HepG2 (cell line): ENCODE measurements at regions not wholly inside any gene's neighbourhood (a gene's known extent, or its start where the extent isn't known, plus 50 kb on each side); places are given as distances from the start of the nearest gene placed in this dataset.
A peak's percentile ranks its signal among the peaks of the same experiment; 100 is the strongest.

ENCODE experiments used
- AKNA ChIP-seq: sonication (generic); formaldehyde crosslinking; IDR thresholded peaks from 2 replicates; pipeline ENCODE4 v1.4.0; 2020; ENCODE audit warnings: missing genetic modification reagents, borderline replicate concordance
- FIP1L1 ChIP-seq: fragments of 200-400 bp; formaldehyde crosslinking; IDR thresholded peaks from 2 replicates; pipeline ENCODE4 v1.6.1; 2018; ENCODE audit warnings: low read depth, mild to moderate bottlenecking, low read length, moderate library complexity, borderline replicate concordance; ENCODE audit not compliant: insufficient read depth
- GATA4 ChIP-seq: sonication (generic); IDR thresholded peaks from 2 replicates; pipeline ENCODE4 v1.6.1; 2016; ENCODE audit warnings: antibody characterized with exemption, low read depth, borderline replicate concordance
- GPN1 ChIP-seq: sonication (generic); formaldehyde crosslinking; IDR thresholded peaks from 2 replicates; pipeline ENCODE4 v1.5.1; 2020; ENCODE audit warnings: missing genetic modification reagents, borderline replicate concordance
- JARID2 ChIP-seq: sonication (generic); formaldehyde crosslinking; IDR thresholded peaks from 2 replicates; pipeline ENCODE4 v1.8.1; 2023; ENCODE audit warnings: missing genetic modification reagents, inconsistent platforms; ENCODE audit not compliant: insufficient replicate concordance
- MATR3 ChIP-seq: sonication (generic); formaldehyde crosslinking; IDR thresholded peaks from 2 replicates; pipeline ENCODE4 v1.4.0; 2020; ENCODE audit warnings: missing genetic modification reagents
- MXD3 ChIP-seq: IDR thresholded peaks from 2 replicates; pipeline ENCODE4 v1.6.1; 2016; ENCODE audit warnings: mild to moderate bottlenecking, missing biosample characterization, missing genetic modification reagents
- ZBED4 ChIP-seq: sonication (generic); formaldehyde crosslinking; IDR thresholded peaks from 2 replicates; pipeline ENCODE4 v1.4.0; 2020; ENCODE audit warnings: missing genetic modification reagents, borderline replicate concordance
- ZNF264 ChIP-seq: sonication (generic); formaldehyde crosslinking; IDR thresholded peaks from 2 replicates; pipeline ENCODE4 v1.4.0; 2020; ENCODE audit warnings: missing genetic modification reagents
- ZNF619 ChIP-seq: sonication (generic); formaldehyde crosslinking; IDR thresholded peaks from 2 replicates; pipeline ENCODE4 v1.4.0; 2020; ENCODE audit warnings: mild to moderate bottlenecking, missing genetic modification reagents
- ZNF720 ChIP-seq: sonication (generic); formaldehyde crosslinking; IDR thresholded peaks from 2 replicates; pipeline ENCODE4 v1.4.0; 2020; ENCODE audit warnings: missing genetic modification reagents
- TF ChIP-seq, protein P1 (sequence below): IDR thresholded peaks from 2 replicates; pipeline ENCODE4 v1.6.1; 2012; ENCODE audit warnings: low read length, improper control_type of control experiment
- TF ChIP-seq, protein P2 (sequence below): sonication (generic); formaldehyde crosslinking; IDR thresholded peaks from 2 replicates; pipeline ENCODE4 v1.4.0; 2020; ENCODE audit warnings: mild to moderate bottlenecking, missing genetic modification reagents

DNA sequence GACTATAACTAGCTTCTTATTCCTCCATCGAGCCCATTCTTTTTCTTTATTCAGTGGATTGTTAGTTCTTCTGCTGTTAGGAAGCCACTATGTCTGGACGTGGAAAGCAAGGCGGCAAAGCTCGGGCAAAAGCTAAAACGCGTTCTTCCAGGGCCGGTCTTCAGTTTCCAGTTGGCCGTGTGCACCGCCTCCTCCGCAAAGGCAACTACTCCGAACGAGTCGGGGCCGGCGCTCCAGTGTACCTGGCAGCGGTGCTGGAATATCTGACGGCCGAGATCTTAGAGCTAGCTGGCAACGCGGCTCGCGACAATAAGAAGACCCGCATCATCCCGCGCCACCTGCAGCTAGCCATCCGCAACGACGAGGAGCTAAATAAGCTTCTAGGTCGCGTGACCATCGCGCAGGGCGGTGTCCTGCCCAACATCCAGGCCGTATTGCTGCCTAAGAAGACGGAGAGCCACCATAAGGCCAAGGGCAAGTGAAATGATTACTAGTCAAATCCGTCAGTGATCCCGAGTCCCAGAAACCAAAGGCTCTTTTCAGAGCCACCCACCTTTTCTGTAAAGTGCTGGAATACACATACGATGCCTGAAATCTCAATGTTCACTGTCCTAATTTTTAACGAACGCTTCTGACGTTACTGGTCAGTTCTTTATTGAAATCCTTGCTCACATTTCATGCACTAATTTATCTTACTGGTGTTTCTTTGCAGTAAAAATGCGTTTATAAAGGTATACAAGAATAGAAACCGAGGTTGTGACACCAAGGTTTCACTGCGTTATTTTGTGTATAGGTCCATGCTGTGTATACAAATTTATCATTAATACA is 129.9 kb downstream of the HFE start (continued):
- TF ChIP-seq, protein P1, sequence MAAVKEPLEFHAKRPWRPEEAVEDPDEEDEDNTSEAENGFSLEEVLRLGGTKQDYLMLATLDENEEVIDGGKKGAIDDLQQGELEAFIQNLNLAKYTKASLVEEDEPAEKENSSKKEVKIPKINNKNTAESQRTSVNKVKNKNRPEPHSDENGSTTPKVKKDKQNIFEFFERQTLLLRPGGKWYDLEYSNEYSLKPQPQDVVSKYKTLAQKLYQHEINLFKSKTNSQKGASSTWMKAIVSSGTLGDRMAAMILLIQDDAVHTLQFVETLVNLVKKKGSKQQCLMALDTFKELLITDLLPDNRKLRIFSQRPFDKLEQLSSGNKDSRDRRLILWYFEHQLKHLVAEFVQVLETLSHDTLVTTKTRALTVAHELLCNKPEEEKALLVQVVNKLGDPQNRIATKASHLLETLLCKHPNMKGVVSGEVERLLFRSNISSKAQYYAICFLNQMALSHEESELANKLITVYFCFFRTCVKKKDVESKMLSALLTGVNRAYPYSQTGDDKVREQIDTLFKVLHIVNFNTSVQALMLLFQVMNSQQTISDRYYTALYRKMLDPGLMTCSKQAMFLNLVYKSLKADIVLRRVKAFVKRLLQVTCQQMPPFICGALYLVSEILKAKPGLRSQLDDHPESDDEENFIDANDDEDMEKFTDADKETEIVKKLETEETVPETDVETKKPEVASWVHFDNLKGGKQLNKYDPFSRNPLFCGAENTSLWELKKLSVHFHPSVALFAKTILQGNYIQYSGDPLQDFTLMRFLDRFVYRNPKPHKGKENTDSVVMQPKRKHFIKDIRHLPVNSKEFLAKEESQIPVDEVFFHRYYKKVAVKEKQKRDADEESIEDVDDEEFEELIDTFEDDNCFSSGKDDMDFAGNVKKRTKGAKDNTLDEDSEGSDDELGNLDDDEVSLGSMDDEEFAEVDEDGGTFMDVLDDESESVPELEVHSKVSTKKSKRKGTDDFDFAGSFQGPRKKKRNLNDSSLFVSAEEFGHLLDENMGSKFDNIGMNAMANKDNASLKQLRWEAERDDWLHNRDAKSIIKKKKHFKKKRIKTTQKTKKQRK, result no peak
- TF ChIP-seq AKNA (CRISPR knock-in tag) (no peak), ZNF720 (CRISPR knock-in tag) (no peak), GPN1 (CRISPR knock-in tag) (no peak), FIP1L1 (peak; percentile 99), MATR3 (CRISPR knock-in tag) (no peak), ZBED4 (CRISPR knock-in tag) (no peak), JARID2 (CRISPR knock-in tag) (no peak), ZNF264 (CRISPR knock-in tag) (peak; percentile 17; the same call in 1 of the 2 replicates), ZNF619 (CRISPR knock-in tag) (peak; percentile 90), GATA4 (no peak; the same call in 1 of the 2 replicates), MXD3 (no peak; the same call in 1 of the 2 replicates)
- TF ChIP-seq, protein P2, sequence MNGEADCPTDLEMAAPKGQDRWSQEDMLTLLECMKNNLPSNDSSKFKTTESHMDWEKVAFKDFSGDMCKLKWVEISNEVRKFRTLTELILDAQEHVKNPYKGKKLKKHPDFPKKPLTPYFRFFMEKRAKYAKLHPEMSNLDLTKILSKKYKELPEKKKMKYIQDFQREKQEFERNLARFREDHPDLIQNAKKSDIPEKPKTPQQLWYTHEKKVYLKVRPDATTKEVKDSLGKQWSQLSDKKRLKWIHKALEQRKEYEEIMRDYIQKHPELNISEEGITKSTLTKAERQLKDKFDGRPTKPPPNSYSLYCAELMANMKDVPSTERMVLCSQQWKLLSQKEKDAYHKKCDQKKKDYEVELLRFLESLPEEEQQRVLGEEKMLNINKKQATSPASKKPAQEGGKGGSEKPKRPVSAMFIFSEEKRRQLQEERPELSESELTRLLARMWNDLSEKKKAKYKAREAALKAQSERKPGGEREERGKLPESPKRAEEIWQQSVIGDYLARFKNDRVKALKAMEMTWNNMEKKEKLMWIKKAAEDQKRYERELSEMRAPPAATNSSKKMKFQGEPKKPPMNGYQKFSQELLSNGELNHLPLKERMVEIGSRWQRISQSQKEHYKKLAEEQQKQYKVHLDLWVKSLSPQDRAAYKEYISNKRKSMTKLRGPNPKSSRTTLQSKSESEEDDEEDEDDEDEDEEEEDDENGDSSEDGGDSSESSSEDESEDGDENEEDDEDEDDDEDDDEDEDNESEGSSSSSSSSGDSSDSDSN (CRISPR knock-in tag), result peak; percentile 97
